Common myeloid progenitor, CD34-positive (primary cell): ENCODE measurements at regions not wholly inside any gene's neighbourhood (a gene's known extent, or its start where the extent isn't known, plus 50 kb on each side); places are given as distances from the start of the nearest gene placed in this dataset.

ENCODE experiments used
- CTCF ChIA-PET: fragments of 350-600 bp; sonication (Branson Sonifier 250); formaldehyde crosslinking; loops from one replicate; lab custom pipeline; 2021; ENCODE audit warnings: antibody characterized with exemption; lab: Charles Lee
- POLR2A ChIA-PET: fragments of 350-600 bp; sonication (Branson Sonifier 250); formaldehyde crosslinking; loops from one replicate; lab custom pipeline; 2021; ENCODE audit warnings: antibody characterized with exemption; lab: Charles Lee
- DNase-seq, 3 donors: peaks; one replicate each; pipeline versions ENCODE4 v3.0.0 to v3.0.0-alpha.2; 2013
- H3K27ac ChIP-seq, 2 experiments: 1 replicate in 1 of 2; 2 replicates in 1 of 2; pipeline ENCODE4 v1.7.0; 2013; ENCODE audit warnings: inconsistent platforms in 2 of 2, low read length in 2 of 2, mild to moderate bottlenecking in 2 of 2, low read depth in 1 of 2, moderate library complexity in 1 of 2; ENCODE audit not compliant: severe bottlenecking in 2 of 2, insufficient read depth in 1 of 2, poor library complexity in 1 of 2
- H3K27me3 ChIP-seq, 5 experiments: replicated peaks in 2 of 5; 1 replicate in 3 of 5; 2 replicates in 2 of 5; pipeline versions ENCODE4 v1.6.1 to v1.7.0; 2013; ENCODE audit warnings: low read length in 4 of 5, mild to moderate bottlenecking in 2 of 5, moderate library complexity in 2 of 5, inconsistent platforms in 1 of 5; ENCODE audit not compliant: insufficient read depth in 5 of 5, control insufficient read depth in 4 of 5
- H3K36me3 ChIP-seq, 4 experiments: 1 replicate in 2 of 4; 2 replicates in 2 of 4; pipeline versions ENCODE4 v1.6.1 to v1.7.0; 2013; ENCODE audit warnings: low read length in 3 of 4, control low read depth in 1 of 4, mild to moderate bottlenecking in 1 of 4; ENCODE audit not compliant: control insufficient read depth in 4 of 4, insufficient read depth in 4 of 4
- H3K4me1 ChIP-seq, 4 experiments: 1 replicate in 3 of 4; 2 replicates in 1 of 4; pipeline versions ENCODE4 v1.6.1 to v1.7.1; 2013; ENCODE audit warnings: low read length in 3 of 4, mild to moderate bottlenecking in 3 of 4, control low read depth in 1 of 4, inconsistent platforms in 1 of 4, moderate library complexity in 1 of 4; ENCODE audit not compliant: control insufficient read depth in 4 of 4, insufficient read depth in 4 of 4; ENCODE audit errors: control extremely low read depth in 1 of 4
- H3K4me3 ChIP-seq, 7 experiments: 1 replicate in 4 of 7; 2 replicates in 3 of 7; pipeline versions ENCODE4 v1.5.1 to v1.7.0; 2013; ENCODE audit warnings: mild to moderate bottlenecking in 7 of 7, low read length in 6 of 7, moderate library complexity in 6 of 7, inconsistent platforms in 2 of 7, low read depth in 2 of 7, control low read depth in 1 of 7; ENCODE audit not compliant: insufficient read depth in 4 of 7, control insufficient read depth in 1 of 7; ENCODE audit errors: extremely low read depth in 1 of 7
- H3K9me3 ChIP-seq, 5 experiments: 1 replicate in 4 of 5; 2 replicates in 1 of 5; pipeline versions ENCODE4 v1.6.1 to v1.7.1; 2013; ENCODE audit warnings: low read length in 4 of 5, mild to moderate bottlenecking in 2 of 5, inconsistent platforms in 1 of 5, low read depth in 1 of 5, moderate library complexity in 1 of 5; ENCODE audit not compliant: control insufficient read depth in 4 of 5, insufficient read depth in 2 of 5; ENCODE audit errors: control extremely low read depth in 1 of 5
- WGBS: methylation state at CpG from one replicate; pipeline ENCODE4 v1.1.5; 2013; ENCODE audit not compliant: insufficient coverage; 5-methylcytosine and 5-hydroxymethylcytosine counted together

DNA sequence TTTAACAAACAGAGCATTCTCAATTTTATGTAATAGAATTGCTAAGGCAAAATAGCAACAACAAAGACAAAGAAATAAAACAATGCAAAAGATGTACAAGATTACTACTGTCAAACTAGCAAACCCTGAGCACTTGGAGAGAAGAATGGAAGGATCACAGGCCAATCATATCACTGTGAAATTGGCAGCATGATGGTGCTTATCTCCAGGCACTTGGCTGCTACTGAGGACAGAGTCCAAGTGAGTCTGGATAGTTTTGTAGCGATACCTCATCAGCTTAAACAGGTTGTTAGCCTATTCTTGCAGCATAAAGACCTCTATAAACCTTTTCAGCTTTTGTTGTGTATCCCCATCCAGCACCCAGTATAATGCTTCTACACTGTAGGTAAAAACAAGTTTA lies 117.7 kb downstream of the C4orf33 start:
- Histone ChIP-seq H3K36me3 (no peaks in the 10 kb centered on the region), H3K4me3 (no peak overlapping the region), H3K27ac (no peak overlapping the region), H3K27me3 (peaks cover 0 to 5% (median 0%) of the 10 kb centered on the region in 5 experiments), H3K4me1 (no peaks in the 10 kb centered on the region), H3K9me3 (no peaks in the 10 kb centered on the region)
- WGBS = 100% methylated on average over 1 of the region's 1 CpG
- ChIA-PET CTCF (no interaction called here), POLR2A (no interaction called here)
- no peak for DNase-seq

DNA sequence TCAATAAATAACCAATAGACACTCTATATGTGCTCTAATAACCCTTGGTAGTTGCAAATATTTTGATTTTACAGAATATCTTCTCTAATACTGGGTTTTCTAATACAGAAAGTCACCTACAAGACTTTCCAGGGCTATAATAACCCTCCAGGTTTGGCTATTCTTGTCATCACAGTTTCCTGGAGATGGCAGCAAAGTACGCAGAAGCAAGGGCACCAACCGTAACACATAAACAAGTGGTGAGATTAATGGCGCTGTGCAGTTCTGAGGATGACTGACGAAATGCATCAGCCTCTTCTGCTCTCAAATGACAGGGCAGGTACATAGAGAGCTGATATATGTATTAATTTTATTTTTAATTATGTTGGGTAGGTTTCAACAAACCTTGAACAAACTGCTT lies 122.4 kb downstream of the C4orf33 start:
- Histone ChIP-seq H3K4me3 (no peak overlapping the region), H3K36me3 (no peaks in the 10 kb centered on the region), H3K27ac (no peak overlapping the region), H3K4me1 (no peaks in the 10 kb centered on the region), H3K27me3 (peaks cover 0 to 2% (median 0%) of the 10 kb centered on the region in 5 experiments), H3K9me3 (no peaks in the 10 kb centered on the region)
- ChIA-PET POLR2A (no interaction called here), CTCF (no interaction called here)
- 91% methylated on average over 4 of the region's 4 CpGs for WGBS
- no peak for DNase-seq

DNA sequence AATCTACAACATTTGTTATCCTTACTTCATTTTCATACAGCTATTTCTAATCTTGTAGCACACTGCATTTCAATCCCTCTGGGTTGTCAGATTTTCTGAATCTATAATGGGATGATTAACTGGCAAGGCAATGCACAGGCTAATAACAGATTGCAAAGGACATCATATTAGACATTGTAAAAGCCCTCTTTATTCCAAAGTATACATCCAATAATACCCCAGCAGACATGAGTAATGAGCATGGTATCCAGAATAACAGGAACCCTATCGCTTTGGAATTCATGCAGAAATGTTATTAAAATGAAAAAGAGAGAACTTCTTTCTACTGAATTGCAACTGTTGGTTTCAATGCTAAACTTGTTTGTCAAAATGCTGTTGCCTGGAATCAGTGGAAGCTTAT lies 122.9 kb downstream of the C4orf33 start:
- no peaks in the 10 kb centered on the region for H3K4me1 ChIP-seq
- no peak for DNase-seq
- H3K9me3 ChIP-seq = no peaks in the 10 kb centered on the region
- no CpG with 5 or more reads among the region's 1 CpG for WGBS
- peaks cover 0 to 2% (median 0%) of the 10 kb centered on the region in 5 experiments for H3K27me3 ChIP-seq
- no peak overlapping the region for H3K4me3 ChIP-seq
- POLR2A ChIA-PET = no interaction called here
- CTCF ChIA-PET = no interaction called here
- no peak overlapping the region for H3K27ac ChIP-seq
- no peaks in the 10 kb centered on the region for H3K36me3 ChIP-seq

DNA sequence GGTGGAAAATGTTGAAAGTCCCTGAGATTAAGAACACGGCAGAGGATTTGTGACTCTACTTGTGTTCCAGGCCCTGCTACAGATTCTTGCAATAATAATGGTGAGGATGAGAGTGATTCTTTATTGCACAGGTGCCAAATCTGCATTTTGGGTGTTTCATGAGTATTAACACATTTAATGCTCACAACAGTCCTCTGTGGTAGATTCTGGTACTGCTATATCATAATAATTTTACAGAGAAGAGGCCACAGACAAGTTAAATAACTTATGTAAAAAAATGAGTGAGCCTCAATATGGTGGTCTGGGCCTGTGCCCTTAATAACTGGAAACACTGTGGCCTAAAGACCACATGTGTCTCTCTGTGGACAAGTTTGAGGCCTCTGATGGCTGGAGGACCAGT lies 124.3 kb downstream of the C4orf33 start:
- CTCF ChIA-PET = no interaction called here
- POLR2A ChIA-PET = no interaction called here
- WGBS = 100% methylated on average over 1 of the region's 1 CpG
- Histone ChIP-seq H3K27ac (no peak overlapping the region), H3K36me3 (no peaks in the 10 kb centered on the region), H3K9me3 (no peaks in the 10 kb centered on the region), H3K4me1 (no peaks in the 10 kb centered on the region), H3K27me3 (peaks cover 0 to 2% (median 0%) of the 10 kb centered on the region in 5 experiments), H3K4me3 (no peak overlapping the region)
- DNase-seq = no peak

DNA sequence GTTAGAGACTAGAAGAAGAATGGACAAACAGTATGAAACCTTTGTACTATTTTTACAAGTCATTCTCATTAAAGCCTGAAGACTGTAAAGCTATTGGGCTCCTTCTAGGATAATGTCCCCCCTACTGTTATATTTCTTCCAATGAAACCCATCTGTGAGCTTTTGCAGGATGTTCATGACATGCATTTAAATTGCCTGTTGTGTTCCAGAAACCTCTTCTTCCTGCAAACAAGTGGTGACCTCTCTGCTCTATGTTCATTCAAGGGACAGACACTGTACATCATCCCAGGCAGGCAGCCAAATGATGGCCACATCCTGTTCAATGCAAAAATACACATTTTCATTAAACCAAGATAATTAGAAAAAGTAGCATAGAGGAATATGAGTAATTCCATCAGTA lies 128.0 kb downstream of the C4orf33 start:
- Histone ChIP-seq H3K36me3 (no peaks in the 10 kb centered on the region), H3K4me3 (no peak overlapping the region), H3K4me1 (no peaks in the 10 kb centered on the region), H3K27ac (no peak overlapping the region), H3K27me3 (no peaks in the 10 kb centered on the region), H3K9me3 (no peaks in the 10 kb centered on the region)
- POLR2A ChIA-PET = no interaction called here
- no peak for DNase-seq
- CTCF ChIA-PET = no interaction called here

DNA sequence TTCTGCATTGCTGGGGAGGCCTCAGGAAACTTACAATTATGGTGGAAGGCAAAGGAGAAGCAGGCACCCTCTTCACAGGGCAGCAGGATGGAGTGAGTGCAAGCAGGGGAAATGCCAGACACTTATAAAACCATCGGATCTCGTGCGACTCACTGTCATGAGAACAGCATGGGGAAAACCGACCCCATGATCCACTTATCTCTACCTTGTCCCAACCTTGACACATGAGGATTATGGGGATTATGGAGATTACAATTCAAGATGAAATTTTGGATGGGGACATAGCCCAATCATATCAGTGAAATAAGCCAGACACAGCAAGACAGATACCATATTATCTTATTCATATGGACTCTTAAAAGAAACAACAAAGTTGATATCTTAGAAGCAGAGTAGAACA lies 134.9 kb downstream of the C4orf33 start:
- no peaks in the 10 kb centered on the region for H3K4me1 ChIP-seq
- H3K9me3 ChIP-seq = no peaks in the 10 kb centered on the region
- H3K27ac ChIP-seq = no peak overlapping the region
- no peaks in the 10 kb centered on the region for H3K36me3 ChIP-seq
- ChIA-PET POLR2A (no interaction called here), CTCF (no interaction called here)
- no peak overlapping the region for H3K4me3 ChIP-seq
- WGBS = no CpG with 5 or more reads among the region's 4 CpGs
- DNase-seq = no peak
- H3K27me3 ChIP-seq = no peaks in the 10 kb centered on the region

DNA sequence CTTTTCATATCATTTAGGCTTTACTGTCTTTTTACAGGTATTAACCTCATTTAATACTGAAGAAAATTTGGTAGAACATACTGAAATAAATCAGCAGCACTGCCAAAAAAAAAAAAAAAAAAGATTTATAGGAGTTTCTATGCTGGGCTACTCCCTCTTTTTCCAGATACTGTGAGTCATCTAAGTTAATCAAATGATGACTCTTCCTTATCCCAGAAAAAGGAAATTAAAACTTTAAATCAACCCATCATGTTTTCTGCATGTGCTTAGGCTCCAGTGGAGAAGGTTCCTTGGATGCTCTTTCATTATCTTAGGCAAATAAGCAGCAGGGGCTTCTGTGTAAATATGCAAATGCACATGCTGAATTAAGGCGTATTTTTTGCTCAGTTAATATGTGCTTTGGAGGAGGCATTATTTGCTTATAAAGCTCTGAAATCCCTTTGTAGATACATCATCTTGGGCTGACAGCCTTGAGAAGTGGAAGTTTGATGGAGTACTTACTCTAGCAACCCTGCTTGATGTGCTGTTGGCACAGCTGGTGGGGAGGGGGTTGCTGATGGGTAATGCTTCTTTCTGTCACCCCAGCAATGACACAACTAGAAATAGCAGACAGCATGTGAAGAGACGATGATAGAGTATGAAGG lies 136.1 kb downstream of the C4orf33 start:
- 85% methylated on average over 2 of the region's 2 CpGs for WGBS

More for the DNA sequence above, 136.1 kb downstream of the C4orf33 start:
- DNase-seq = no peak
- Histone ChIP-seq H3K27me3 (no peaks in the 10 kb centered on the region), H3K27ac (no peak overlapping the region), H3K9me3 (no peaks in the 10 kb centered on the region), H3K4me1 (no peaks in the 10 kb centered on the region), H3K4me3 (no peak overlapping the region), H3K36me3 (no peaks in the 10 kb centered on the region)
- POLR2A ChIA-PET = no interaction called here
- CTCF ChIA-PET = no interaction called here
